ENCODE measurements at regions not wholly inside any gene's neighbourhood (a gene's known extent, or its start where the extent isn't known, plus 50 kb on each side); places are given as distances from the start of the nearest gene placed in this dataset.

- Histone ChIP-seq H3K4me3 (IDR thresholded peaks at IDR 0.05; ENCODE audit: insufficient read depth, low read depth, low read length) (no peak overlapping the region), H3K27me3 (ENCODE audit: insufficient read depth, low read depth) (no peaks in the 10 kb centered on the region), H3K36me3 (ENCODE audit: insufficient read depth) (no peaks in the 10 kb centered on the region), H3K4me1 (ENCODE audit: low read depth, poor library complexity, severe bottlenecking) (no peaks in the 10 kb centered on the region), H3K9ac (no peak overlapping the region), H3K27ac (no peak overlapping the region), H3K79me2 (ENCODE audit: insufficient read depth, low read depth) (no peaks in the 10 kb centered on the region), H2AFZ (ENCODE audit: low read depth) (no peak overlapping the region), H3K4me2 (no peak overlapping the region), H4K20me1 (ENCODE audit: insufficient read depth) (no peaks in the 10 kb centered on the region)
- TF ChIP-seq CTCF (conservative IDR thresholded peaks at IDR 0.05; ENCODE audit: low read depth, low read length): no peak
These were observed 90.9 kb downstream of the HS1BP3 start for GRCh38 chr2:20560011-20560410.

- H3K36me3 ChIP-seq (ENCODE audit: insufficient read depth): no peaks in the 10 kb centered on the region
- no peaks in the 10 kb centered on the region for H3K79me2 ChIP-seq (ENCODE audit: insufficient read depth, low read depth)
- no peaks in the 10 kb centered on the region for H4K20me1 ChIP-seq (ENCODE audit: insufficient read depth)
- no peak overlapping the region for H3K27ac ChIP-seq
- no peak overlapping the region for H3K4me2 ChIP-seq
- H3K4me1 ChIP-seq (ENCODE audit: low read depth, poor library complexity, severe bottlenecking): no peaks in the 10 kb centered on the region
- no peak overlapping the region for H3K4me3 ChIP-seq (IDR thresholded peaks at IDR 0.05; ENCODE audit: insufficient read depth, low read depth, low read length)
- no peak for TF ChIP-seq CTCF (conservative IDR thresholded peaks at IDR 0.05; ENCODE audit: low read depth, low read length)
- no peak overlapping the region for H2AFZ ChIP-seq (ENCODE audit: low read depth)
- no peak overlapping the region for H3K9ac ChIP-seq
- no peaks in the 10 kb centered on the region for H3K27me3 ChIP-seq (ENCODE audit: insufficient read depth, low read depth)
These were observed 89.8 kb downstream of the HS1BP3 start for GRCh38 chr2:20560891-20561636.

GRCh38 chr2:20561637-20562454, 89.1 kb downstream of the HS1BP3 start:
- Histone ChIP-seq H3K9ac (no peak overlapping the region), H3K4me1 (ENCODE audit: low read depth, poor library complexity, severe bottlenecking) (no peaks in the 10 kb centered on the region), H3K27me3 (ENCODE audit: insufficient read depth, low read depth) (no peaks in the 10 kb centered on the region), H3K79me2 (ENCODE audit: insufficient read depth, low read depth) (no peaks in the 10 kb centered on the region), H2AFZ (ENCODE audit: low read depth) (no peak overlapping the region), H3K36me3 (ENCODE audit: insufficient read depth) (no peaks in the 10 kb centered on the region), H3K4me2 (no peak overlapping the region), H4K20me1 (ENCODE audit: insufficient read depth) (no peaks in the 10 kb centered on the region), H3K4me3 (IDR thresholded peaks at IDR 0.05; ENCODE audit: insufficient read depth, low read depth, low read length) (no peak overlapping the region), H3K27ac (no peak overlapping the region)
- TF ChIP-seq CTCF (conservative IDR thresholded peaks at IDR 0.05; ENCODE audit: low read depth, low read length): no peak

- H3K4me1 ChIP-seq (ENCODE audit: low read depth, poor library complexity, severe bottlenecking): no peaks in the 10 kb centered on the region
- H4K20me1 ChIP-seq (ENCODE audit: insufficient read depth): no peaks in the 10 kb centered on the region
- H2AFZ ChIP-seq (ENCODE audit: low read depth): no peak overlapping the region
- H3K4me2 ChIP-seq: no peak overlapping the region
- no peaks in the 10 kb centered on the region for H3K27me3 ChIP-seq (ENCODE audit: insufficient read depth, low read depth)
- no peaks in the 10 kb centered on the region for H3K79me2 ChIP-seq (ENCODE audit: insufficient read depth, low read depth)
- H3K27ac ChIP-seq: no peak overlapping the region
- no peak overlapping the region for H3K4me3 ChIP-seq (IDR thresholded peaks at IDR 0.05; ENCODE audit: insufficient read depth, low read depth, low read length)
- H3K36me3 ChIP-seq (ENCODE audit: insufficient read depth): no peaks in the 10 kb centered on the region
- no peak for TF ChIP-seq CTCF (conservative IDR thresholded peaks at IDR 0.05; ENCODE audit: low read depth, low read length)
- no peak overlapping the region for H3K9ac ChIP-seq
These were observed 88.2 kb downstream of the HS1BP3 start for GRCh38 chr2:20562540-20563225.
